Brain microvascular endothelial cell (primary cell): ENCODE measurements at regions not wholly inside any gene's neighbourhood (a gene's known extent, or its start where the extent isn't known, plus 50 kb on each side); places are given as distances from the start of the nearest gene placed in this dataset.
"Not testable (repeated sequence)": the region's sequence is repeated elsewhere in the genome, so short reads cannot be mapped to it uniquely, and the experiment has no call there.

Source experiments
- DNase-seq: peaks from one replicate; pipeline ENCODE4 v3.0.0-alpha.2; 2020
- H3K27ac ChIP-seq: fragments of 250-450 bp; sonication (Bioruptor Pico); 2 replicates; pipeline ENCODE4 v1.5.1; 2020; ENCODE audit warnings: mild to moderate bottlenecking, moderate library complexity
- H3K27me3 ChIP-seq: fragments of 250-450 bp; sonication (Bioruptor Pico); replicated peaks from 2 replicates; pipeline ENCODE4 v1.5.1; 2020; ENCODE audit warnings: mild to moderate bottlenecking
- H3K36me3 ChIP-seq: fragments of 250-450 bp; sonication (Bioruptor Pico); replicated peaks from 2 replicates; pipeline ENCODE4 v1.5.1; 2020; ENCODE audit warnings: mild to moderate bottlenecking
- H3K4me3 ChIP-seq: 2 replicates; pipeline ENCODE4 v1.5.1; 2011; ENCODE audit warnings: low read depth, mild to moderate bottlenecking, control low read depth, low read length, moderate library complexity
- CTCF ChIP-seq: IDR thresholded peaks from 2 replicates; pipeline ENCODE4 v1.5.1; 2011; ENCODE audit warnings: low read depth, mild to moderate bottlenecking, moderate library complexity, low read length, control low read depth, inconsistent platforms; ENCODE audit errors: missing control alignments
- in situ Hi-C: cut with HindIII; loops from 2 replicates; pipeline ENCODE4 v1.10.0; 2017; ENCODE audit warnings: low sequenced_read_pairs, low pct_ligation_motif_present

- no peak overlapping the region for H3K4me3 ChIP-seq
- TF ChIP-seq CTCF, result no peak
- DNase-seq, result no peak
- no peak overlapping the region for H3K27ac ChIP-seq
- no peaks in the 10 kb centered on the region for H3K27me3 ChIP-seq
- in situ Hi-C loops, result no loop called here
- H3K36me3 ChIP-seq, result no peaks in the 10 kb centered on the region
Measured at GRCh38 chr7:80028717-80029116, 105.9 kb upstream of the GNAI1 start.

GRCh38 chr7:80027611-80028173, 106.9 kb upstream of the GNAI1 start:
- DNase-seq, result no peak
- no peak overlapping the region for H3K4me3 ChIP-seq
- in situ Hi-C loops, result no loop called here
- no peak overlapping the region for H3K27ac ChIP-seq
- no peak for TF ChIP-seq CTCF
- no peaks in the 10 kb centered on the region for H3K36me3 ChIP-seq
- H3K27me3 ChIP-seq, result no peaks in the 10 kb centered on the region

- no peak for DNase-seq
- Histone ChIP-seq H3K27me3 (no peaks in the 10 kb centered on the region), H3K27ac (no peak overlapping the region), H3K36me3 (no peaks in the 10 kb centered on the region), H3K4me3 (no peak overlapping the region)
- TF ChIP-seq CTCF, result no peak
- in situ Hi-C loops, result no loop called here
Measured at GRCh38 chr7:80026766-80027165, 107.9 kb upstream of the GNAI1 start.

- DNase-seq, result not testable (repeated sequence)
Measured at GRCh38 chr7:80020277-80020676, 114.4 kb upstream of the GNAI1 start.

GRCh38 chr7:80019809-80020207, 114.8 kb upstream of the GNAI1 start:
- not testable (repeated sequence) for H3K27ac ChIP-seq, DNase-seq, H3K27me3 ChIP-seq, H3K4me3 ChIP-seq, H3K36me3 ChIP-seq
- in situ Hi-C loops, result loop anchor here (25.0 kb wide), 1 partner anchor 208 kb away; no protein-coding TSS in a partner anchor

More at GRCh38 chr7:80020277-80020676, 114.4 kb upstream of the GNAI1 start:
- H3K27ac ChIP-seq, H3K4me3 ChIP-seq, H3K27me3 ChIP-seq, H3K36me3 ChIP-seq: not testable (repeated sequence)
- in situ Hi-C loops, result loop anchor here (25.0 kb wide), 1 partner anchor 208 kb away; no protein-coding TSS in a partner anchor

GRCh38 chr7:80018941-80019808, 115.5 kb upstream of the GNAI1 start:
- TF ChIP-seq CTCF, result peak; percentile 92
- H3K27ac ChIP-seq, result no peak overlapping the region
- no peak overlapping the region for H3K4me3 ChIP-seq
- peak; percentile 28 for DNase-seq
- H3K27me3 ChIP-seq, result no peaks in the 10 kb centered on the region
- in situ Hi-C loops, result loop anchor here (25.0 kb wide), 1 partner anchor 207 kb away; no protein-coding TSS in a partner anchor
- no peaks in the 10 kb centered on the region for H3K36me3 ChIP-seq
